ENCODE measurements at regions not wholly inside any gene's neighbourhood (a gene's known extent, or its start where the extent isn't known, plus 50 kb on each side); places are given as distances from the start of the nearest gene placed in this dataset.

DNA sequence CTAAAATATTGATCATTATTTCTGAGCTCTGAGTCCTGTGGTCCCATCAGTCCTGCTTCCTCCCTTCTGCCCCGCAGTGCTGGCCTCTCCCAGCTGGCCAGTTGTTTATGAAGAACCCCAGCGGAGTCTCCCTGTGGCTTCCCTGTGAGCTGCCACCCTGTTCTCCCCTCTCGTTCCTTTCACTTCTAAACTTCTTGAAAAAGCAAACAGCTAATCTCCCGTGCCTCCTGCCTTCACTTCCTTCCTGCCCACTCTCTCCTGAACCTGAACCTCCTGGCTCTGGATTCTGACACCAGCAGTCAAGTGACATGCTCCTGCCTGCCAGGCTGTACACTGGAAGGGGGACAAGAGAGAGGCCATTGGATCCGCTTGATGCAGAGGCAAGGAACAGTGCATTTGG is 63.7 kb upstream of the ZPBP start:
- H3K4me3 ChIP-seq (ENCODE audit: low read length), result no peak overlapping the region

DNA sequence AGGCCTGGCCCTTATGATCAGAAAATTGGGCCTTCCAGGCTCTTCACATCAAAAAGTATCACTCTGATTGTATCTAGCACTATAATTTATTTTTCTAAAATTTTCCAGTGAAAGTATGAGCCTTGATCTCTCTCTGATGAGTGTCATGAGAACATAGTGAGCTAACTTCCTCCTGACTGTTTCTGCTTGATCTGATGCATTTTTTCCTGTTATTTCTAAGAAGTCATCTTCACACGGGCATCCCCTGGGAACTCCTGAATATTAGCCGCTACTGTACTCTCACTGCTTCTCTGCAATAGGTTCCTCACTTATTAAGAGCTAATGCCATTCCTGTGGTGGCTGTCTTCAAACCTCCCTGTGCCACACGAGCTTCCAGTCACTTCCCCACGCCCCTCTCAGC is 63.1 kb upstream of the ZPBP start:
- TF ChIP-seq CTCF (conservative IDR thresholded peaks at IDR 0.05; ENCODE audit: low read depth, low read length), result no peak
- no peak overlapping the region for H3K4me3 ChIP-seq (ENCODE audit: low read length)
- no peak for DNase-seq (ENCODE audit: low read depth)

More for the DNA sequence above, 63.7 kb upstream of the ZPBP start:
- TF ChIP-seq CTCF (conservative IDR thresholded peaks at IDR 0.05; ENCODE audit: low read depth, low read length), result no peak
- no peak for DNase-seq (ENCODE audit: low read depth)

DNA sequence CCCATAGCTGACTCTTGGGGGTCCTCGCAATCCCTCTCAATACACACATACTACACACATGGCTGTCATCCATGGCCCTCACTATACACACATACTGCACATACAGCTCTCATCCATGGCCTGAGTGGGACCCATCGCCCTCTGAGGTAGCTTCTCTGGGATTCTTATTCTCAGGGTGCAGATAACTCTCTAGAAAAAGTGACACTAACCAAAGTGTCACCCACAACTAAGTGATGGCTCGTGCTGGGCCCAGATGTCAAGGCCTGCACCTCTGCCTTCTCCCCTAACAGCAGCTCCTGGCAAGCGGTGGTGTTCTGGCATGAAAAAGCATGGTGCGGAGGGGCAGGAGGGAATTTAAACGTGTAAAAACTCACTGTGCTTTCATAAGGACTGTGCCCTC is 62.7 kb upstream of the ZPBP start:
- H3K4me3 ChIP-seq (ENCODE audit: low read length), result no peak overlapping the region
- TF ChIP-seq CTCF (conservative IDR thresholded peaks at IDR 0.05; ENCODE audit: low read depth, low read length), result no peak
- DNase-seq (ENCODE audit: low read depth), result no peak

GRCh38 chr7:50153995-50154394 is 60.9 kb upstream of the ZPBP start:
- H3K4me3 ChIP-seq (ENCODE audit: low read length), result no peak overlapping the region
- DNase-seq (ENCODE audit: low read depth), result no peak
- TF ChIP-seq CTCF (conservative IDR thresholded peaks at IDR 0.05; ENCODE audit: low read depth, low read length), result no peak

- no peak overlapping the region for H3K4me3 ChIP-seq (ENCODE audit: low read length)
- TF ChIP-seq CTCF (conservative IDR thresholded peaks at IDR 0.05; ENCODE audit: low read depth, low read length), result no peak
- no peak for DNase-seq (ENCODE audit: low read depth)
Measured at GRCh38 chr7:50153148-50153547, 60.1 kb upstream of the ZPBP start.

- no peak for DNase-seq (ENCODE audit: low read depth)
Measured at GRCh38 chr7:50152486-50152885, 59.4 kb upstream of the ZPBP start.

GRCh38 chr7:50151661-50152060 is 58.6 kb upstream of the ZPBP start:
- TF ChIP-seq CTCF (conservative IDR thresholded peaks at IDR 0.05; ENCODE audit: low read depth, low read length), result no peak
- no peak for DNase-seq (ENCODE audit: low read depth)
- no peak overlapping the region for H3K4me3 ChIP-seq (ENCODE audit: low read length)

More at GRCh38 chr7:50152486-50152885, 59.4 kb upstream of the ZPBP start:
- no peak overlapping the region for H3K4me3 ChIP-seq (ENCODE audit: low read length)
- no peak for TF ChIP-seq CTCF (conservative IDR thresholded peaks at IDR 0.05; ENCODE audit: low read depth, low read length)
